ENCODE measurements at regions not wholly inside any gene's neighbourhood (a gene's known extent, or its start where the extent isn't known, plus 50 kb on each side); places are given as distances from the start of the nearest gene placed in this dataset.

- Mint-ChIP-seq H3K9me3 (peaks cover 5% of the 10 kb centered on the region), H3K36me3 (no peaks in the 10 kb centered on the region), H3K4me1 (ENCODE audit: unreplicated experiment) (peaks cover 8% of the 10 kb centered on the region), H3K27me3 (peaks cover 4% of the 10 kb centered on the region), H3K4me3 (no peak overlapping the region), H3K27ac (no peak overlapping the region)
- TF ChIP-seq CTCF (conservative IDR thresholded peaks at IDR 0.05) = no peak
- no peak for DNase-seq (ENCODE audit: extremely low spot score, unreplicated experiment)
Measured at GRCh38 chr11:115558635-115559034, 54.4 kb upstream of the CADM1 start.

GRCh38 chr11:115557681-115558080, 53.5 kb upstream of the CADM1 start:
- peaks cover 4% of the 10 kb centered on the region for H3K27me3 Mint-ChIP-seq
- DNase-seq (ENCODE audit: extremely low spot score, unreplicated experiment) = no peak
- H3K4me1 Mint-ChIP-seq (ENCODE audit: unreplicated experiment) = peaks cover 8% of the 10 kb centered on the region
- H3K9me3 Mint-ChIP-seq = peaks cover 5% of the 10 kb centered on the region
- no peak overlapping the region for H3K4me3 Mint-ChIP-seq
- H3K27ac Mint-ChIP-seq = no peak overlapping the region
- H3K36me3 Mint-ChIP-seq = no peaks in the 10 kb centered on the region
- TF ChIP-seq CTCF (conservative IDR thresholded peaks at IDR 0.05) = no peak

- TF ChIP-seq CTCF (conservative IDR thresholded peaks at IDR 0.05) = no peak
- Mint-ChIP-seq H3K9me3 (peaks cover 5% of the 10 kb centered on the region), H3K4me3 (no peak overlapping the region), H3K27ac (no peak overlapping the region), H3K4me1 (ENCODE audit: unreplicated experiment) (peaks cover 8% of the 10 kb centered on the region), H3K36me3 (no peaks in the 10 kb centered on the region), H3K27me3 (peaks cover 2% of the 10 kb centered on the region)
- no peak for DNase-seq (ENCODE audit: extremely low spot score, unreplicated experiment)
Measured at GRCh38 chr11:115556984-115557383, 52.8 kb upstream of the CADM1 start.

DNA sequence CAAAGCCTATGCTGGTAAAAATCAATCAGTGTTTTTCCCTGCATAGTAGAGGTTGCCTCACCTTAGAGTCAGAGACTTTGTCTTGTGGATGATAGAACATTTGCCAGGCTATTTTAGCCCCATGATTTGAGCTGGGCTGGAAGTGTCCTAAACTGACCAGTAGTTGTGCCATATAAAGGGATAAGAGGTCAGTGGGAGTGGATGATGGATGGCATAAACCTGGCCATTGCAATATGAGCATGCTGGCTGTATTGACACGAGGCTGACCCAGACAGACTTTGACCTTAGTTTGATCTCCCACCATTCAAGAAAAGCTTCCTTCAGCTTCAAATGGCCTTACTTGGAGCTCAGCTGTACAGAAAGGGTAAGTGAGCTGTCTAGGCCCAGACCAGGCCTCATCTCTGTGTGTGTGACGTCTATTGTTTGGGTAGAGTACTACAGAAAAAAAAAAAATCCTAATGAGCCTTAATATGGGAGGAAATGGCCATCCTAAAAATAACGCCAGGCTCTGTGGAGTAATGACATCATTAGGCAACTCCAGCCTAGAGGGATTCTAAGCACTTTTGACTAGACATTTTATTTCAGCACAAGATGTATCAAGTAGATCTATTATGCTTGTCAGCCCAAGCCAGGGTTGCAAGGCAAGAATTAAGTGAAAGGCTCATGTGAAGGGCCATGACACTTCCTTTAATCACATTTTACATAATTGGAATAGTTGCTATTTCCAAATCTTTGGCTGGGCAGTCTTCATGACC, 51.3 kb upstream of the CADM1 start:
- Mint-ChIP-seq H3K27ac (no peak overlapping the region), H3K4me3 (no peak overlapping the region), H3K36me3 (no peaks in the 10 kb centered on the region), H3K4me1 (ENCODE audit: unreplicated experiment) (peaks cover 8% of the 10 kb centered on the region), H3K9me3 (peaks cover 5% of the 10 kb centered on the region), H3K27me3 (no peaks in the 10 kb centered on the region)
- DNase-seq (ENCODE audit: extremely low spot score, unreplicated experiment) = no peak
- TF ChIP-seq CTCF (conservative IDR thresholded peaks at IDR 0.05) = no peak

All from type B pancreatic cell (in vitro differentiated cells).